ENCODE measurements at regions not wholly inside any gene's neighbourhood (a gene's known extent, or its start where the extent isn't known, plus 50 kb on each side); places are given as distances from the start of the nearest gene placed in this dataset.

- TF ChIP-seq CTCF (IDR thresholded peaks at IDR 0.05; ENCODE audit: low read depth, low read length), result no peak
- no peak for DNase-seq (ENCODE audit: extremely low read depth, low read depth)
Observed at GRCh38 chr1:98399218-98399617, 262.3 kb upstream of the SNX7 start.

GRCh38 chr1:98398649-98399048, 262.9 kb upstream of the SNX7 start:
- TF ChIP-seq CTCF (IDR thresholded peaks at IDR 0.05; ENCODE audit: low read depth, low read length), result no peak
- DNase-seq (ENCODE audit: extremely low read depth, low read depth), result no peak

- DNase-seq (ENCODE audit: extremely low read depth, low read depth), result no peak
- no peak for TF ChIP-seq CTCF (IDR thresholded peaks at IDR 0.05; ENCODE audit: low read depth, low read length)
Observed at GRCh38 chr1:98398092-98398491, 263.4 kb upstream of the SNX7 start.

- no peak for TF ChIP-seq CTCF (IDR thresholded peaks at IDR 0.05; ENCODE audit: low read depth, low read length)
- no peak for DNase-seq (ENCODE audit: extremely low read depth, low read depth)
Observed at GRCh38 chr1:98393719-98394118, 267.8 kb upstream of the SNX7 start.

- no peak for DNase-seq (ENCODE audit: extremely low read depth, low read depth)
- no peak for TF ChIP-seq CTCF (IDR thresholded peaks at IDR 0.05; ENCODE audit: low read depth, low read length)
Observed at GRCh38 chr1:98391175-98391574, 270.3 kb upstream of the SNX7 start.

- TF ChIP-seq CTCF (IDR thresholded peaks at IDR 0.05; ENCODE audit: low read depth, low read length), result no peak
- DNase-seq (ENCODE audit: extremely low read depth, low read depth), result no peak
Observed at GRCh38 chr1:98389809-98390208, 271.7 kb upstream of the SNX7 start.

- DNase-seq (ENCODE audit: extremely low read depth, low read depth), result no peak
- TF ChIP-seq CTCF (IDR thresholded peaks at IDR 0.05; ENCODE audit: low read depth, low read length), result no peak
Observed at GRCh38 chr1:98388441-98388840, 273.1 kb upstream of the SNX7 start.
